Activated T-cell treated with anti-CD3 and anti-CD28 coated beads for 4 hours (primary cell): ENCODE measurements at regions not wholly inside any gene's neighbourhood (a gene's known extent, or its start where the extent isn't known, plus 50 kb on each side); places are given as distances from the start of the nearest gene placed in this dataset.
"Not testable (repeated sequence)": the region's sequence is repeated elsewhere in the genome, so short reads cannot be mapped to it uniquely, and the experiment has no call there.

Experiments
- DNase-seq: peaks from one replicate; pipeline ENCODE4 v3.0.0-alpha.2; 2020

GRCh38 chr1:168419736-168420135 is 124.1 kb downstream of the XCL2 start:
- no peak for DNase-seq

- DNase-seq: no peak
These were observed 127.6 kb downstream of the XCL2 start for GRCh38 chr1:168416220-168416619.

- no peak for DNase-seq
These were observed 128.9 kb downstream of the XCL2 start for GRCh38 chr1:168414914-168415313.

DNA sequence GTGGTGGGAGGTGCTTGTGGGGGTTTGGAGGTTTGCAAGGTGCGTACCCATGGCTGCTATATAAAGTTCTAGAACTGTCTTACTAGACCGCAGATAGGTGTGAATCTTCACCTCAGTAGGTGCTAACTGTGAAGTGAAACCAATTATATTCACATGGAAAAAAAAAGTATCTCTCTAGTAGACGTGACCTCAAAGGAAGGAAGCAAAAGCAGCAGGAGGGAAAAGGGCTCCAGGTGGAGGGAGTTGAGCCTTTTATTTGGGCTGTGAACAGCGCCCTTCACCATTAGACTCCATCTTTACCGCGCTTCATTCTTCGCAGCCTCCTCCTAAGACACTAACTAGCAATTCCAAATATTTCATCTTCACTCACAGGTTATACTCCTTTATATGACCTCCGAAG is 129.8 kb downstream of the TBX19 start:
- DNase-seq: no peak

DNA sequence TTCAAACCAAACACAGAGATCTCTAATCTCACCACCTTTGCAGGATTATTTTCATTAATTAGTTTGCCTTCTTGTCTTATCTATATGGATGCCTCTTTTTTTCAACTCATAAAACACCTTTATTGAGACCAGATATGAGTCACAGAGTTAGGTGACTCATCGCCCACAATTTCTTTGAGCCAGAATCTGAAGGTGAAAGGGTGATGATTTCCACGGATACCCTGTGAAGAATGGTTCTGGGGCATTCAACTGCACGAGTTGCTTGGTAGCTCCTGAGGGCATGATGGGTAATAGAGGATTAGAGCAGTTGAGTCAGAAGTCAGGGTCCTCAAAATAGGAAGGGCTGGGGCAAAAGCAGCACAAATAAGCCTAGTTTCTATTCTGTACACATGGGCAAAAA is 128.2 kb downstream of the TBX19 start:
- peak; percentile 69 for DNase-seq

DNA sequence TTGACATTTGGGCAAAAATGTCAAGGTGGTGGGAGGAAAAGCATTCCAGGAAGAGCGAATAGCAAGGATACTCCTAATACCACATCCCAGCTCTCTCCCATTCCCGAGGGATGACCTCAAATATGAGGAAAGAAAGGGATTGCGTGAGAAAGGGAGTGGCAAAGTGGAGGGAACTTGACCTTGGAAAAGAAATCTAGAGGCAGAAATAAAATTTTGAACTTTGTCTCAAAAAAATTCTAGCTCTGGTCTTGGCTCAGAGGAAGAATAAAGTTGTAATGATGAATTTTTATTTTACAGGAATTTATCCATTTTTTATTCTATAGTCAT is 127.8 kb downstream of the TBX19 start:
- DNase-seq: no peak

DNA sequence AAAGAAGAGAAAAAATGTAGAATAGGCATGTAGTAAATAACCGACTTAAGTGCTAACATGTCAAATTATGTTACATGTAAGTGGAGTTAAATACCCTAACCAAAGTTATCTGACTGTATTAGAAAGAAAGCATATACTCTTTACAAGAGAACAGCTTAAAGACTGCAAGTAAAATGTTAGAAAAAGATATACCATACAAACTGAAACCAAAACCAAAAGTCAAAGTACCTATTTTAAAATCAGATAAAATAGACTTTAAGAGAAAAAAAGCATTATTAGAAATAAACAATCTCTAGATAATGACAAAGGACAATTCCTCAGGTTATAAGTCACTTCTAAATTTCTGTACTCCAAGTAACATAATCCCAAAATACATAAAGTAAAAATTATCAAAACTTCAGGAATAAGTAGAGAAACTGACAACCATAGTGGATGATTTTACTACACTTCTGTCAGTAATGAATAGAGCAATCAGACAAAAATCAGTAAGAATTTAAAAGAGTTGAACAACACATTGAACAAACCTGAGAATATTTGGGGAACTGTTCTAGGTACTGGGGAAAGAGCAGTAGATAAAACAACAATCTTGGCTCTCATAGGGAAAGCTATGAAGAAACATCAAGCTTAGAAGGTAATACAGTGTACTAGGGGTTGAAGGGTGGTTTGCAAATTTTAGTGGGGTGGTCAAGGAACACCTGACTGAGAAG is 127.3 kb downstream of the TBX19 start:
- DNase-seq: no peak

GRCh38 chr1:168405906-168406549 is 125.4 kb downstream of the TBX19 start:
- DNase-seq: no peak

- DNase-seq: no peak
These were observed 122.5 kb downstream of the TBX19 start for GRCh38 chr1:168403140-168403539.

GRCh38 chr1:168402466-168402865 is 121.8 kb downstream of the TBX19 start:
- not testable (repeated sequence) for DNase-seq

DNA sequence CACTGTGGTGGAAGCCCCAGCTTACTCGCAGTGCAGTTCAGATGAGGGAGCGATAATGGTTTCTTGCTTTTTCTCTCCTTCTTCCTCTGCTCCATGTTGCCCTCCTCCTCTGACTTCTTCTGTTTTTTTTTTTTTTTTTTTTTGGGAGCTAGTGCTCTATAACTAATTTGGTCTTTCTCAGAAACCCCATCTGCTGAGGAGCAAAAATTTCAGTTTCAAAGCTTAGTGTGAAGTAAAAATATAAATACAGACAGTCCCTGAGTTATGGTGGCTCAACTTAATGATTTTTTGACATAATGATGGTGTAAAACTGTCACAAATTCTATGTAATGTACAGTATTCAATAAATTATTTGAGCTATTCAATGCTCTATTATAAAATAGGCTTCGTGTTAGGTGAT is 120.7 kb downstream of the TBX19 start:
- no peak for DNase-seq

DNA sequence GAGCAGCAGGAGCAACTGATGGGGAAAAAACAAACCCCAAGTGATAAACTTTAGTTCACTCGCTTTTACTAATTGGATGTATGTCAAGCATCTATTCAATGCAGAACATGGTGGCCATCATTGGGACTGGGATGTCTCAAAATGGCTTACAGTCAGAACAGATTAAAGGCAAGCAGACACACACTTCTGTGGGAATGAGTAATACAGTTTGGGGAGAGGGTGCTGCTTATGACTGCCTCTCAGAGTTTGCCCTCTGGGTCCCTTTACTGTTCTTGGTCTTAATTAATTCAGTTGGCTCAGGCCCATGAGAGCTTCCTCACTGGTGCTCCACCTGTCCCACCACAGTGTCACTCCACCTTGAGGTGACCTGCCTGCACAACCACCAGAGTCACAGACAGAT is 119.5 kb downstream of the TBX19 start:
- no peak for DNase-seq

DNA sequence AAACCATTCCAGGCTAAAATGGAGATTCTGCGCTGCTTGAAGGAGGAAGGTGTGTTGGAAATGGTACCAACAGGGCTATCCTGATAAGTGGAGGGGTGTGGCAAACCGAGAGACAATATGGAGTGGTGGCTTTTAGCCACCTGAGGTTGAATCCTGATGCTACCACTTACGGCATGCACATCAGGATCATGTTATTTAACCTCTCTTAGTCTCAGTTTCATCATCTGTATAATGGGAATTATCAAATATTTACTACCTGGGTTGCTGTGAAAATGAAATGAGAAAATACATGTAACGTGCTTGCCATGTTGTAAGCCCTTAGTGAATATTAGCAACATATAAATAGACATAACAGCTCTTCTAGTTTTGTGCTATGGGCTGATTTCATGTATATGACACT is 117.1 kb downstream of the TBX19 start:
- no peak for DNase-seq

DNA sequence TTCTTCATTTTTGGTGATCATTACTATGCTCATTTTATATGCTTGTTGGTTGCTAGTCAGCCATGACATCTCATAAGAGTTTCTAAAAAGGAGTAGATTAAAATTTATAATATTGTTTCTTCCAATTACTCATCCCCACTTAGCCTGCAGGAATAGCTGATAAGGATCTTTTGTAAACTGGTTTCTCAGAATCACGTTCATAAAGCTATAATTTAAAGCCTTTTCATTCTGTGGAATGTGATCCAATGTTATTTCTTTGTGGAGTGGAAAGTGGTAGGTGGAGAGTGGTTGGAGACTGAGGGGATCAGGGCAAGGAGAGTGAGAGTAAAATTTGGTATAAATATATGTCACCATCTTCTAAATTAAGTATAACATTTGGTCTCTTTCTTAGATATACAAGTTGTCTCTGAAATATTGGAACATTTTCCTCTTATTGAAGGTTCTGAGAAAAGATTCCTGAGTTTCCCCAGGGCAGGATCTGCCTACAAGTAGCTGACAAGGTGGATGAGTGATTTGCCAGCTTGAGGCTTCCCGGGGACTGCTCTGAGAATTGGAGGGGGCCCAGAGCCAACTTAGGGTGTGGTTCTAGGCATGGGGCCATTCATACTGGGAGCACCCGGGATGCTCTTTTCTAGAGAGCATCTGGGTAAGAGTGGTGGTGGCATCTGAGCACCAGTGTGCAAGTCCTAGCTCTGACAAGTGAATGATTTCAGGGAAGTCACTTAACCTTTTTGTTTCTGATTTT is 116.4 kb downstream of the TBX19 start:
- no peak for DNase-seq

GRCh38 chr1:168396508-168396907 is 115.8 kb downstream of the TBX19 start:
- no peak for DNase-seq

- no peak for DNase-seq
These were observed 114.2 kb downstream of the TBX19 start for GRCh38 chr1:168394858-168395257.

GRCh38 chr1:168392958-168393549 is 112.4 kb downstream of the TBX19 start:
- DNase-seq: no peak

DNA sequence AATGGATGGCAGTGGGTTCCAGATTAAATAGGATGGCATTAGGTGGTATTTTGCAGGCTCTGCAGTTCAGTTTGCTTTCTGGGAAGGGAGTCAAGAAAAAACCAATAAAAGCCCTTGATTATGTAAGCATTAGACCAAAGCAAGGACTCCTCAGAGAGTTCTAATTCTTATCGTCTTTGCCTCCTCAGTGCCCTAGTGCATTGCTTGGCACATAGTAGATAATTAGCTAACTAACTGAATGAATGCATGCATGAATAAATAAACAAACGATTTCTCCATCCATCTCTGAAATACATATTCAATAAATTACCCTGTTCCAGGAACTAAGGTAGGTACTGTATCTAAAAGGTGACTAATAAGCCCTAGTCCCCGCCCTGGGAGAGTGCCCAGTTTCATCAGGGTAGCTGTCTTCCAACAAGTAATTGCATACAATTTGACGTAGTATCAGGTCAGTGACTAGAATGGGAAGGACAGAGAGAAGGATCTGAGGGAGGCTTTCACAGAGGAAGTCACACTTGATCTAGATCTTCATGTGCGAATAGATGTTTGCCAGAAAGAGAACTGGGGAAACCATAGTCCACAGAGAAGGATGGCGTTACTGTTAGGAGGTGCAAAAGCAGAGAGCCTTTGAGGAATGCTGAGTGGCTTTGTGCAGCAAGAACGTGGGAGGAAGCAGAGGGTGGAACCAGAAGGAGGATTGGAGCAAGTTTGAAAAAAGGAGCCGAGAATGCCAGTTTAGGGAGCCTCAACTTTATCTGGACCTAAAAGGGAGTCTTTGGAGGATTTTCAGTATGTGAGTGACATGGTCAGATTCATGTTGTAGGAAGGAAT is 111.4 kb downstream of the TBX19 start:
- DNase-seq: no peak

DNA sequence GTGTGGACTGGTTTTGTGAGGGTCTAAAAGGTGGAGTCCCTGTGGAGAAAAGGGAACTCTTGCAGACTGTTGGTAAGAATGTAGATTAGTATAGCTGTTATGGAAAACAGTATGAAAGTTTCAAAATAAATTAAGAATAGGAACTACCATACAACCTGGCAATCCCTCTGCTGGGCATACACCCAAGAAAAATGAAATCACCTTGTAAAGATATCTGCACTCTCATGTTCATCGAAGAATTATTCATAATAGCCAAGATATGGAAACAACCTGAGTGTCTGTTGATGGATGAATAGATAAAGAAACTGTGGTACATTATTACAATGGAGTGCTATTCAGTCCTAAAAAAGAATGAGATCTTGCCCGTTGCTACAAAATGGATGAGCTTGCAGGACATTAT is 109.6 kb downstream of the TBX19 start:
- DNase-seq: no peak

- no peak for DNase-seq
These were observed 107.4 kb downstream of the TBX19 start for GRCh38 chr1:168387781-168388760.

DNA sequence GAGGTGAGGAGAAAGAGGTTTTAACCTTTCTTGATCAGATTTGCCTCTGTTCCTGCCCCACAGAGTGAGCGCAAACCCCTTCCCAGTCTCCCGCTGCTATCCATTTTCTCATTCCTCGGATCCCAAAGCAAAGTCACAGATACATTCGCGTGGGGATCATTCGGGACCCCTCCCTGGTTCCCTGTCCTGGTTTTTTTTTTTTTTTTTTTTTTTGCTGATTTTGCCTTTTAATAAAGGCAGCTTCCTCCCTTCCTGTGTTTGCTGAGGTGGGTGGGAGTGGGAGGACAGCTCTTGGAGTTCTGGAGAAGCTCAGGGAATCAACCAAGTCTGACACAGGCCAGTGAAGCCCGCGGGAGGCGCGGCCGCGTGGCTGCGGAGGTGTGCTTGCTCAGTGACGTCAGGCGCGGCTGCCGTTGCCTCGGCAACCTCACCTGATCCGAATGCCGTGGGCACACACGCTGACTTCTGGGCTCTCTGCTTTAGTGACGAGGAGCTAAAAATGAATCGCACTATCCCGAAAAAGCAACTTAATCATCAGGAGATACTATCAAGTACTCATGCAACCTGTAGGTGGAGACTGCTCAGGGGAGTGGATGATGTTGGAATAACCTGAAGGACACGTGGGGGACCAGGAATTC is 106.4 kb downstream of the TBX19 start:
- peak; percentile 76 for DNase-seq
